Left renal cortex interstitium (tissue), 4 donors: ENCODE measurements at regions not wholly inside any gene's neighbourhood (a gene's known extent, or its start where the extent isn't known, plus 50 kb on each side); places are given as distances from the start of the nearest gene placed in this dataset.

Source experiments
- DNase-seq, 4 donors: peaks; one replicate each; pipeline ENCODE4 v3.0.0-alpha.2; 2013; ENCODE audit warnings: low read depth in 4 of 4, low spot score in 2 of 4, missing footprints in 1 of 4

- no peak for DNase-seq
Observed at GRCh38 chr2:36060133-36060532, 295.4 kb upstream of the CRIM1 start.

GRCh38 chr2:36059691-36060090, 295.9 kb upstream of the CRIM1 start:
- DNase-seq: no peak

- no peak for DNase-seq
Observed at GRCh38 chr2:36058953-36059352, 296.6 kb upstream of the CRIM1 start.

- no peak for DNase-seq
Observed at GRCh38 chr2:36058076-36058475, 297.5 kb upstream of the CRIM1 start.

- DNase-seq: no peak
Observed at GRCh38 chr2:36052819-36053218, 302.8 kb upstream of the CRIM1 start.

GRCh38 chr2:36044411-36044810, 311.2 kb upstream of the CRIM1 start:
- no peak for DNase-seq

GRCh38 chr2:36035137-36035536, 320.4 kb upstream of the CRIM1 start:
- no peak for DNase-seq

GRCh38 chr2:36032046-36032445, 323.5 kb upstream of the CRIM1 start:
- no peak for DNase-seq

- no peak for DNase-seq
Observed at GRCh38 chr2:36031471-36031870, 324.1 kb upstream of the CRIM1 start.

GRCh38 chr2:36027616-36028015, 328.0 kb upstream of the CRIM1 start:
- no peak for DNase-seq

- no peak for DNase-seq
Observed at GRCh38 chr2:36013064-36013463, 342.5 kb upstream of the CRIM1 start.

GRCh38 chr2:36006444-36006843, 349.1 kb upstream of the CRIM1 start:
- no peak for DNase-seq

- DNase-seq: no peak
Observed at GRCh38 chr2:36002941-36003340, 352.6 kb upstream of the CRIM1 start.

- DNase-seq: no peak
Observed at GRCh38 chr2:35997488-35997887, 358.1 kb upstream of the CRIM1 start.

- no peak for DNase-seq
Observed at GRCh38 chr2:35989503-35989902, 366.1 kb upstream of the CRIM1 start.

GRCh38 chr2:35989040-35989439, 366.5 kb upstream of the CRIM1 start:
- DNase-seq: no peak

- DNase-seq: no peak
Observed at GRCh38 chr2:35986871-35987270, 368.7 kb upstream of the CRIM1 start.

- DNase-seq: no peak
Observed at GRCh38 chr2:35978218-35978617, 377.4 kb upstream of the CRIM1 start.

- no peak for DNase-seq
Observed at GRCh38 chr2:35976611-35977010, 379.0 kb upstream of the CRIM1 start.

- no peak for DNase-seq
Observed at GRCh38 chr2:35973737-35974132, 381.8 kb upstream of the CRIM1 start.

GRCh38 chr2:35973132-35973736, 382.3 kb upstream of the CRIM1 start:
- peak in 2 of 4 donors; percentile 6 to 10 for DNase-seq

GRCh38 chr2:35963824-35964223, 391.8 kb upstream of the CRIM1 start:
- DNase-seq: no peak

- DNase-seq: no peak
Observed at GRCh38 chr2:35963357-35963756, 392.2 kb upstream of the CRIM1 start.
